HG03442 (cell line): ENCODE measurements at regions not wholly inside any gene's neighbourhood (a gene's known extent, or its start where the extent isn't known, plus 50 kb on each side); places are given as distances from the start of the nearest gene placed in this dataset.

Experiments
- ATAC-seq: cut with Tn5 transposase; IDR thresholded peaks from one replicate; pipeline ENCODE4 v1.9.1; 2021; ENCODE audit warnings: mild to moderate bottlenecking, moderate library complexity; ENCODE audit not compliant: unreplicated experiment

DNA sequence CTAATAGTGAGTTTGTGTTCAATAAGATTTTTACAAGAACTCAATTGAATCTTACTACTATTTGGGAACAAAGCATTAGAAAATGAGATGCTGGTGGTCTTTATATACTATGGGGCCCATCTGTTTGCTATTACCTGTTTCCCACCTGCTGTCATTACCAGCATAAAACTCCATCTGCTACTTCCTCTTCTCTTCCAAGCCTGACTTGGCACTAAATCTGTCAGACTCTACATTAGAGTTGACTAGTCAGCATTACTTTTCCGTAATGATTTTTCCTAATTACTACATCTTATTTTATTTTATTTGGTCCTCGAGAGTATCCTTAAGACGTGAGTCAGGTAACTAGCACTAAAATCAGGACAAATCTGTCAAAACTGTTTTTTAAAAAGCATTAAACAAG, 68.1 kb upstream of the KRR1 start:
- ATAC-seq, result no peak

GRCh38 chr12:75578546-75578945, 67.1 kb upstream of the KRR1 start:
- ATAC-seq, result no peak

DNA sequence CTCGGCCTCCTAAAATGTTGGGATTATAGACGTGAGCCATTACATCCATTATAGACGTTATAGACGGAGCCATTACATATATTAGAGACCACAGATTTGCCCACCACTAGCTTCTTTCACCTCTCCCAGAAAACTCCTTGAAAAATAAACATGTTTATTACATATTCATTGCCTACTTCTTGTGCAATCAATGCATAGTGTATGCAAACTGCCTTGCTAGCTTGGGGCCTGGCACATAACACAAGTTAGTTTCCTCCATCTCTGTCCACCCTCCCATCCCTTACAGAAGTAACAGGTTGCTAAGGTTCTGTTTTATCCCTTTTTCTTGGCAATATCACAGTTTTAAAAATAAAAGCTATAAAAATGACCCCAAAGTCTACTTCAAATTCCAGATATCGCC, 66.4 kb upstream of the KRR1 start:
- no peak for ATAC-seq

DNA sequence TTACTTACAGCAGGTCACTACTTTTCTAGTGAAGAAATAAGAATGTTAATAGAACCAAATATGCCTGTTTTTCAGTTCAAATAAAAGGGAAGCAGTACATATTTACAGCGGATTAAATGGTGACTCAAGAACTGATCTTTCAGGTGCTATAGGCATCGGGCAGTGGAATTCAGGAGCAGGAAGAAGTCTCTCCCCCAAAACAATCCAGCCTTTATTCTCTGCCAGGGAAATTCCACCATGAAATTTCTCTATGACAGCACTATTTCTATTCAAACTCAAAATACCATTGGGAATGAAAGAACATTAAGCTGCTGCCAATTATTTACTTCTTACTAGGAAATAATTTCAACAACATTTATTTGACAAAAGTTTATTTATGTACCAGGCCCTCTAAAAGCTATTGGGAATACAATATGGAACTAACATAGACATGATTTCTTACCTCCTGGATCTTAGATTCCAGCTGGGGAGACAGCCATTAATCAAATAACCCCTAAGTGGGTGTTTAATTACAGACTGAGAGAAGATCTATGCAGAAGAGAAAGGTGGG, 60.3 kb upstream of the KRR1 start:
- ATAC-seq, result no peak

GRCh38 chr12:75571204-75571603, 59.8 kb upstream of the KRR1 start:
- no peak for ATAC-seq

GRCh38 chr12:75568801-75569200, 57.4 kb upstream of the KRR1 start:
- ATAC-seq, result no peak

DNA sequence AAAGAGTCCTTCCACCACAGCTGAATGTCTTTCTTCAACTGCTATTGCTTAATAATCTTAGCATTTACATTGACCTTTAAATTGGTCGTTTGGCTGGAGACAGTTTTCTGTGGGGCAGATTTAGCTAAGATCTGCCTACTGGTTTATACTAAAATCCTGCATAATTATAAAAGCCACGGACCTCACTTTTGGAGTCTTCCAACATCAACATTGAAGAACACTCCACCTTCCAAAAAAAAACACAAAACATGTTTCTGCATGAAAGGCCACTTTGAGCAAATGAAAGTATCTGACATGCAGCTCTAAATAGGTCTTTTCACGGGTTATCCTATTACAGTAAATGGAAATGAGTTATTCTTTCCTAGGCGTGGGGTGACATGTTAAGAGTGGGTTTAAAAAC, 57.0 kb upstream of the KRR1 start:
- ATAC-seq, result no peak

- ATAC-seq, result no peak
Observed at GRCh38 chr12:75565795-75566194, 54.4 kb upstream of the KRR1 start.

DNA sequence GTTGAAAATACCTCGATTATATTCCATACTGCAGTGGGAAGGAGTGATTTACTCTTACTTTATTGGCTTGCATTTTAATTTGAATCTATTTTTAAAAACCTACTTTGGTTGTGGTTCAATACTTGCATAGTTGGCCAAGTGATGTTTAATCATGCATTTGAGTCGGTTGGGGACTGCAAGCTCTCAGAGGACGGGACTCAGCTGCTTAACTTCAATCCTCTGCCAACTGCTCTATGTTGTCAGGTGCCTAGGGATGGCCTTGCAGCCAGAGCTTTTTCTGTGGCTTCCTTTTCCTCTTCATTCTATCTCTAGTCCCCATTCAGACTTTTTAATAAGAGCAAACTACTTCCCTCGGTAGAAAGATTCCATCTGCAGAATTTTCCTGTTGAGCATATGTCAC, 53.4 kb upstream of the KRR1 start:
- no peak for ATAC-seq

GRCh38 chr12:75564398-75564797, 53.0 kb upstream of the KRR1 start:
- ATAC-seq, result no peak

DNA sequence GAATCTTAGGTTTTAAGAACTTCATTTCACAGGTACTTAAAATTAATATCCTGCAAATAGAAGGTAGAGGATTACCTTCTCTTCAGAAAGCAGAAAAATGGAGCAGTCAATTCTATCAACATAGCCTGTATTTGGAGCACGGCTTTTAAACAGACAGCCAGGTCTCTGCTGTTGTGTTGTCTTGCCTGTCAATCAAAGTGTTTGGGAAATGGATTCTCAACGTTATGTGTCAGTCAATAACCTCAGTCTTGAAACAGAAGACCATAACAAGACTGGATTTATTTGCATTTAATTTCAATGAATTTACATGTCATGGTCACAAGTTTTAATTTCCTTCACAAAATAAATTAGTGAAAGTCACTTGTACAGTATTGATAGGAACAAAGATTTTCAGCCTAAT, 51.9 kb upstream of the KRR1 start:
- ATAC-seq, result no peak

GRCh38 chr12:75561921-75562320, 50.5 kb upstream of the KRR1 start:
- ATAC-seq, result no peak
